Fibroblast of lung (primary cell): ENCODE measurements at regions not wholly inside any gene's neighbourhood (a gene's known extent, or its start where the extent isn't known, plus 50 kb on each side); places are given as distances from the start of the nearest gene placed in this dataset.

ENCODE experiments used
- DNase-seq, 2 donors: peaks; one replicate each; pipeline versions ENCODE4 v3.0.0 to v3.0.0-alpha.2; 2010; ENCODE audit warnings: low read depth in 2 of 2
- H2AFZ ChIP-seq: 2 replicates; pipeline ENCODE4 v1.5.1; 2012; ENCODE audit warnings: low read length, control low read depth, inconsistent platforms
- H3K27ac ChIP-seq: 2 replicates; pipeline ENCODE4 v1.5.1; 2011; ENCODE audit warnings: low read length, control low read depth; ENCODE audit not compliant: insufficient read depth
- H3K27me3 ChIP-seq: 2 replicates; pipeline ENCODE4 v1.5.1; 2011; ENCODE audit warnings: mild to moderate bottlenecking, low read length; ENCODE audit not compliant: control insufficient read depth, insufficient read depth
- H3K36me3 ChIP-seq: 2 replicates; pipeline ENCODE4 v1.5.1; 2011; ENCODE audit warnings: low read length; ENCODE audit not compliant: control insufficient read depth, insufficient read depth
- H3K4me1 ChIP-seq: 2 replicates; pipeline ENCODE4 v1.5.1; 2011; ENCODE audit warnings: low read length; ENCODE audit not compliant: control insufficient read depth, insufficient read depth; ENCODE audit errors: extremely low read depth
- H3K4me2 ChIP-seq: 2 replicates; pipeline ENCODE4 v1.5.1; 2011; ENCODE audit warnings: low read length, control low read depth; ENCODE audit not compliant: insufficient read depth; ENCODE audit errors: extremely low read depth
- H3K4me3 ChIP-seq, 4 experiments: fragments of 200-600 bp in 1 of 4; sonication (generic) in 1 of 4; replicated peaks in 1 of 4; 2 replicates each; pipeline ENCODE4 v1.5.1; 2011 to 2016; ENCODE audit warnings: low read length in 4 of 4, low read depth in 3 of 4, mild to moderate bottlenecking in 3 of 4, control low read depth in 2 of 4, inconsistent platforms in 1 of 4, mixed read lengths in 1 of 4; ENCODE audit not compliant: insufficient read depth in 1 of 4; ENCODE audit errors: control extremely low read depth in 1 of 4
- H3K79me2 ChIP-seq: 2 replicates; pipeline ENCODE4 v1.5.1; 2012; ENCODE audit warnings: mild to moderate bottlenecking, low read length, inconsistent platforms; ENCODE audit not compliant: control insufficient read depth, insufficient read depth
- H3K9ac ChIP-seq: 2 replicates; pipeline ENCODE4 v1.5.1; 2011; ENCODE audit warnings: mild to moderate bottlenecking, low read length, control low read depth; ENCODE audit not compliant: insufficient read depth
- H3K9me3 ChIP-seq: 2 replicates; pipeline ENCODE4 v1.5.1; 2012; ENCODE audit warnings: low read depth, low read length; ENCODE audit not compliant: control insufficient read depth, insufficient read depth
- H4K20me1 ChIP-seq: 2 replicates; pipeline ENCODE4 v1.5.1; 2011; ENCODE audit warnings: low read length; ENCODE audit not compliant: control insufficient read depth, insufficient read depth; ENCODE audit errors: extremely low read depth
- CTCF ChIP-seq, 2 donors: IDR thresholded peaks in 1 of 2; conservative IDR thresholded peaks in 1 of 2; 1 replicate in 1 of 2; 2 replicates in 1 of 2; pipeline ENCODE4 v1.5.1; 2011 to 2012; ENCODE audit warnings: low read length in 2 of 2, control low read depth in 1 of 2, inconsistent platforms in 1 of 2, low read depth in 1 of 2, mild to moderate bottlenecking in 1 of 2
- EZH2 ChIP-seq: IDR thresholded peaks from 2 replicates; pipeline ENCODE4 v1.5.1; 2012; ENCODE audit warnings: low read length, control low read depth, mild to moderate bottlenecking; ENCODE audit errors: missing control alignments

GRCh38 chr4:18556402-18556801 is 534.8 kb upstream of the LCORL start:
- Histone ChIP-seq H3K9ac (no peak overlapping the region), H4K20me1 (no peaks in the 10 kb centered on the region), H3K4me3 (no peak overlapping the region), H3K27ac (no peak overlapping the region), H3K9me3 (no peaks in the 10 kb centered on the region), H3K4me1 (no peaks in the 10 kb centered on the region), H3K79me2 (no peaks in the 10 kb centered on the region), H2AFZ (no peak overlapping the region), H3K36me3 (no peaks in the 10 kb centered on the region), H3K27me3 (no peaks in the 10 kb centered on the region), H3K4me2 (no peak overlapping the region)
- TF ChIP-seq CTCF (conservative IDR thresholded peaks at IDR 0.05 in 1 of 2, IDR thresholded peaks at IDR 0.05 in 1 of 2; ENCODE audit: low read depth in 1 of 2, low read length in 2 of 2) (no peak), EZH2 (no peak)
- no peak for DNase-seq

DNA sequence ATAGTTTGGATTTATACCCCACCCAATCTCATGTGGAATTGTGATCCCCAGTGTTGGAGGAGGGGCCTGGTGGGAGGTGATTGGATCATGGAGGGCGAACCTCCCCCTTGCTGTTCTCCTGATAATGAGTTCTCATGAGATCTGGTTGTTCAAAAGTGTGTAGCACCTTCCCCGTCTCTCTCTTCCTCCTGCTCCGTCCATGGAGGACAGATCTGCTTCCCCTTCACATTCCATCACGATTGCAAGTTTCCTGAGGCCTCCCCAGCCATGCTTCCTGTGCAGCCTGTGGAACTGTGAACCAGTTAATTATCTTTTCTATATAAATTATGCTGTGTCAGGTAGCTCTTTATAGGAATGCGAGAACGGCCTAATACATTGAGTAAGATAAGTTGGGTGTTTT is 518.8 kb upstream of the LCORL start:
- no peaks in the 10 kb centered on the region for H4K20me1 ChIP-seq
- no peaks in the 10 kb centered on the region for H3K9me3 ChIP-seq
- H3K27ac ChIP-seq = no peak overlapping the region
- H2AFZ ChIP-seq = no peak overlapping the region
- no peak overlapping the region for H3K4me3 ChIP-seq
- TF ChIP-seq EZH2 (no peak), CTCF (conservative IDR thresholded peaks at IDR 0.05 in 1 of 2, IDR thresholded peaks at IDR 0.05 in 1 of 2; ENCODE audit: low read depth in 1 of 2, low read length in 2 of 2) (no peak)
- H3K27me3 ChIP-seq = no peaks in the 10 kb centered on the region
- H3K79me2 ChIP-seq = no peaks in the 10 kb centered on the region
- no peaks in the 10 kb centered on the region for H3K36me3 ChIP-seq
- H3K4me1 ChIP-seq = no peaks in the 10 kb centered on the region
- no peak overlapping the region for H3K9ac ChIP-seq
- H3K4me2 ChIP-seq = no peak overlapping the region
- no peak for DNase-seq

DNA sequence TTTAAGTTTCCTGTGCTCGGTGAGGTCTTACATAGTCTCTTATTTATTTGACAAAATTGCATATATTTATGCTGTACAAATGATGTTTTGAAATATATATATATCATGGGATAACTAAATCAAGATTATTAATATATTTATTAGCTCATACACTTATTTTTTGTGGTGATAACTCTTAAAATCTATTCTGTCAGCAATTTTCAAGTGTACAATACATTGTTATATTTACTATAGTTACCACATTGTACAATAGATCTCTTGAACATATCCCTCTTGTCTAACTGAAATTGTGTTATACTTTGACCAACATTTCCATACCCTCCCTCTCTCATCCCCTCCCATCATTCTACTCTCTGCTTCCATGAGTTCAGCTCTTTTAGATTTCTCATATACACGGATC is 516.6 kb upstream of the LCORL start:
- Histone ChIP-seq H3K36me3 (no peaks in the 10 kb centered on the region), H3K79me2 (no peaks in the 10 kb centered on the region), H2AFZ (no peak overlapping the region), H3K9ac (no peak overlapping the region), H4K20me1 (no peaks in the 10 kb centered on the region), H3K27me3 (no peaks in the 10 kb centered on the region), H3K27ac (no peak overlapping the region), H3K9me3 (no peaks in the 10 kb centered on the region), H3K4me1 (no peaks in the 10 kb centered on the region), H3K4me2 (no peak overlapping the region), H3K4me3 (no peak overlapping the region)
- TF ChIP-seq EZH2 = no peak
- TF ChIP-seq CTCF (conservative IDR thresholded peaks at IDR 0.05 in 1 of 2, IDR thresholded peaks at IDR 0.05 in 1 of 2; ENCODE audit: low read depth in 1 of 2, low read length in 2 of 2) = no peak
- no peak for DNase-seq
